Neural crest cell (in vitro differentiated cells): ENCODE measurements at regions not wholly inside any gene's neighbourhood (a gene's known extent, or its start where the extent isn't known, plus 50 kb on each side); places are given as distances from the start of the nearest gene placed in this dataset.

Source experiments
- DNase-seq: peaks from one replicate; pipeline ENCODE4 v3.0.0; 2021; ENCODE audit warnings: low read depth, mixed read lengths, low spot score
- H3K27ac Mint-ChIP-seq: one replicate; pipeline ENCODE4 v1.8.0; 2021; ENCODE audit warnings: mild to moderate bottlenecking, mixed read lengths; ENCODE audit not compliant: unreplicated experiment
- H3K27me3 Mint-ChIP-seq: 2 replicates; pipeline ENCODE4 v1.8.0; 2021; ENCODE audit warnings: low read depth, mild to moderate bottlenecking, mixed read lengths
- H3K36me3 Mint-ChIP-seq: 2 replicates; pipeline ENCODE4 v1.8.0; 2021; ENCODE audit warnings: low read depth, mild to moderate bottlenecking, mixed read lengths
- H3K4me1 Mint-ChIP-seq: 2 replicates; pipeline ENCODE4 v1.8.0; 2021; ENCODE audit warnings: mixed read lengths
- H3K4me3 Mint-ChIP-seq: one replicate; pipeline ENCODE4 v1.8.0; 2021; ENCODE audit warnings: mild to moderate bottlenecking, mixed read lengths
- H3K9me3 Mint-ChIP-seq: 2 replicates; pipeline ENCODE4 v1.8.0; 2021; ENCODE audit warnings: mixed read lengths
- TF ChIP-seq, protein P1 (sequence below): fragments of 200-600 bp; sonication (generic); conservative IDR thresholded peaks from 2 replicates; pipeline ENCODE4 v1.5.0; 2021; ENCODE audit warnings: antibody characterized with exemption, mild to moderate bottlenecking

DNA sequence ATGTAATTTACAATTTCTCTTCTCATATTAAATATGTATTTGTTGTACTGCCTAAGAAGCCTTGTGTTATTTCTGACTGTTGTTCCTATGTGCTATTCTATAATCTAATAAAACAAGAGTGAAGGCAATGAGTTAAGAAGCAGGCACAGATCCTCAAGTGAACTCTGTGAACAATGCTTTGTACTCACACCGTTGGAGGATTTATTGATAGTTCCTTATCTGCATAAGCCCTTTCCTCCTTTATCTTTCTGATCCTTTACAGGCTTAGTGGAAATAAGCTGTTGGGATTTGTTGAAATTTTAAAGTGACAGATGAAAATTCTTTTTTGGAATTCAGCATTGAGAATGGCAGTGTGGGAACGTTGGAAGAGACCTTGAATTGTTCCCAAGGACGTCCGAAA, 329.6 kb upstream of the NPVF start:
- no peak overlapping the region for H3K27ac Mint-ChIP-seq
- no peaks in the 10 kb centered on the region for H3K27me3 Mint-ChIP-seq
- H3K9me3 Mint-ChIP-seq: peaks cover 8% of the 10 kb centered on the region
- TF ChIP-seq, protein P1, sequence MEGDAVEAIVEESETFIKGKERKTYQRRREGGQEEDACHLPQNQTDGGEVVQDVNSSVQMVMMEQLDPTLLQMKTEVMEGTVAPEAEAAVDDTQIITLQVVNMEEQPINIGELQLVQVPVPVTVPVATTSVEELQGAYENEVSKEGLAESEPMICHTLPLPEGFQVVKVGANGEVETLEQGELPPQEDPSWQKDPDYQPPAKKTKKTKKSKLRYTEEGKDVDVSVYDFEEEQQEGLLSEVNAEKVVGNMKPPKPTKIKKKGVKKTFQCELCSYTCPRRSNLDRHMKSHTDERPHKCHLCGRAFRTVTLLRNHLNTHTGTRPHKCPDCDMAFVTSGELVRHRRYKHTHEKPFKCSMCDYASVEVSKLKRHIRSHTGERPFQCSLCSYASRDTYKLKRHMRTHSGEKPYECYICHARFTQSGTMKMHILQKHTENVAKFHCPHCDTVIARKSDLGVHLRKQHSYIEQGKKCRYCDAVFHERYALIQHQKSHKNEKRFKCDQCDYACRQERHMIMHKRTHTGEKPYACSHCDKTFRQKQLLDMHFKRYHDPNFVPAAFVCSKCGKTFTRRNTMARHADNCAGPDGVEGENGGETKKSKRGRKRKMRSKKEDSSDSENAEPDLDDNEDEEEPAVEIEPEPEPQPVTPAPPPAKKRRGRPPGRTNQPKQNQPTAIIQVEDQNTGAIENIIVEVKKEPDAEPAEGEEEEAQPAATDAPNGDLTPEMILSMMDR: no peak
- DNase-seq: no peak
- H3K4me1 Mint-ChIP-seq: peaks cover 22% of the 10 kb centered on the region
- no peaks in the 10 kb centered on the region for H3K36me3 Mint-ChIP-seq
- H3K4me3 Mint-ChIP-seq: no peak overlapping the region

DNA sequence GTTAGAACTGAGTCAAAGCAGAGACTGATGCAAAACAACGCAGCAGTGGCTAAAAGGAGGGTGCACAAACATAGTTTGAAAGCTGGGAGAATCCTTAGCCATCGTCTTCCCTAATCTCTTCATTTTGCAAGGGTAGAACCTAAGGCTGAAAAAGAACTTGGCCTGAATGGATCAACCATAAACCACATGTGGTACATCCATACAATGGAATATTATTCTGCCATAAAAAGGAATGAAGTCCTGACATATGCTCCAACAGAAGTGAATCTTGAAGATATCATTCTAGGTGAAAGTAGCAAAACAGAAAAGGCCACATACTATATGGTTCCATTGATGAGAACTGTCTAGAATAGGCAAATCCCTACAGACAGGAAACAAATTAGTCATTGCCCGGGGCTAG, 330.3 kb upstream of the NPVF start:
- H3K9me3 Mint-ChIP-seq: peaks cover 8% of the 10 kb centered on the region
- no peaks in the 10 kb centered on the region for H3K27me3 Mint-ChIP-seq
- no peak overlapping the region for H3K27ac Mint-ChIP-seq
- TF ChIP-seq, protein P1: no peak
- peaks cover 22% of the 10 kb centered on the region for H3K4me1 Mint-ChIP-seq
- H3K4me3 Mint-ChIP-seq: no peak overlapping the region
- no peak for DNase-seq
- H3K36me3 Mint-ChIP-seq: no peaks in the 10 kb centered on the region

DNA sequence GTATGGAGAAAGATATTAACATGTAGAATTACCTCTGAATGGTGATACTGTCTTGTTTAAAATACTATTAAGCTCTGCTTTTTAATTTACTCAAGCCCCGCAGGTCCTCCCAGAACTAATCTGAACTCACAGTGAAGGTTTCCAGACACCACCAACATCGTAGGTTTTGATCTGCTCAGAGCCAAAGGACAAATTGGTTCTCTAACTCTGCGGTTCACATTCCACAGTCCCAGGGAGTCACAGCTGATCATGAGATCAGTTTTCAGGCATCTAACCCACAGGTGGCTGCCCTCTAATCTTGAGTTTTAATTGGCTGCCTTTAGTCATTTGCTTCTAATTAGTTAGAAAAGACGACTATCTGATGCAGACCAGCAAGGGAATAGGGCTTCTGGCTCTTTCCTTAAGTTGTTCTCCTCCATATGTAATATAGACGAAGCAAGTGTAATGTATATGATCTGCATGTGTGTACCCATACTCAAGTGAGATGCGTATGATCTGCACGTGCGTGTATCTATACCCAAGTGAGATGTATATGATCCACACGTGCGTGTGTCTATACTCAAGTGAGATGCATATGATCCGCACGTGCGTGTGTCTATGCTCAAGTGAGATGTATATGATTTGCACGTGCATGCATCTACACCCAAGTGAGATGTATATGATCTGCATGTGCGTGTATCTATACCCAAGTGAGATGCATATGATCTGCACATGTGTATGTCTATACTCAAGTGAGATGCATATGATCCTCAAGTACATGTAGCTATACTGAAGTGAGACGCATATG, 331.5 kb upstream of the NPVF start:
- no peaks in the 10 kb centered on the region for H3K27me3 Mint-ChIP-seq
- H3K27ac Mint-ChIP-seq: no peak overlapping the region
- TF ChIP-seq, protein P1: no peak
- no peak overlapping the region for H3K4me3 Mint-ChIP-seq
- no peak for DNase-seq
- H3K9me3 Mint-ChIP-seq: peaks cover 8% of the 10 kb centered on the region
- peaks cover 17% of the 10 kb centered on the region for H3K4me1 Mint-ChIP-seq
- no peaks in the 10 kb centered on the region for H3K36me3 Mint-ChIP-seq

DNA sequence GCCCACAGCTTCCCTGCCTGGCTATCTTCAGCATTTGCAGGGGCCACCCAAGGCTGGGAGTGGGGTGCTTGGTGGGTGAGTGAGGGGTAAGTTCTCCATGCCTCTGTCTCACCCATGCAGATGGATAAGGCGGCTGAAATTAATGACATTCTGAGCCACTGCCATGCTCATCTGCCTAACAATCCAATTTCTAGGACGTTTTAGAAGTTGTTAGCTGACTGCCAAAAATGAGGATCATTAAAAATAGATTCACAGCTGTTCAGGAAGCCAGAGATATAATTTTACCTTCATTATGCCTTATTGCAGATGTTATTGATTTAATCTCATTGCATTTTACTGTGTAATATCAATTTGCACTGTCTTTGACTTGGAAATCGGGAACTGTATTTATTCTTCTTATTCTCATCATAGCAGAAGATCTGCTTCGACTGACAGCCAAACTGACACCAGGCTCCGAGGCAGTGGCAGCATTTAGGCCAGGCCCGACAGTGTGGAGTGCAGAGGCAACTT, 334.4 kb upstream of the NPVF start:
- H3K4me3 Mint-ChIP-seq: no peak overlapping the region
- TF ChIP-seq, protein P1: no peak
- peaks cover 7% of the 10 kb centered on the region for H3K4me1 Mint-ChIP-seq
- H3K27ac Mint-ChIP-seq: no peak overlapping the region
- H3K27me3 Mint-ChIP-seq: no peaks in the 10 kb centered on the region
- no peak for DNase-seq
- H3K36me3 Mint-ChIP-seq: no peaks in the 10 kb centered on the region
- H3K9me3 Mint-ChIP-seq: peaks cover 8% of the 10 kb centered on the region

DNA sequence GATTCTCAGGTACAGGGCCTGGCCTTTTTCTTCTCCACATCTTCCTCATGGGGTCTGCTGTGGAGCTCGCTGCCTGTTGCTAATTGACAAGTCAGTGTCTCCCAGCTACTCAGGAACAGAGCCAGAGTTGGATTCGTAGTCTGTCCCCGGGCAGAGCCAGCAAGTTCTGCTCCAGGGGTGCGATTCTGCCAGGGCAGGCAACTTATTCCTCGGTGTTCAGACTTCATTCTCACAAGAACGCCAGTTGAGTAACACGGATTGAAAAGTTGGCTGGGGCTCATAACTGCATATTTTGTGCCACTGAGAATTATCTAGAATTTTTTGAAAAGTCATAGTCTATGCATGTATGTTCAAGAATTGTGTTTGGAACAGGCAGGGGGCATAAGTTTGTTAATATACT, 336.7 kb upstream of the NPVF start:
- H3K27me3 Mint-ChIP-seq: no peaks in the 10 kb centered on the region
- no peak for DNase-seq
- H3K9me3 Mint-ChIP-seq: peaks cover 3% of the 10 kb centered on the region
- H3K27ac Mint-ChIP-seq: no peak overlapping the region
- TF ChIP-seq, protein P1: no peak
- peaks cover 13% of the 10 kb centered on the region for H3K4me1 Mint-ChIP-seq
- no peaks in the 10 kb centered on the region for H3K36me3 Mint-ChIP-seq
- no peak overlapping the region for H3K4me3 Mint-ChIP-seq
